ENCODE measurements at regions not wholly inside any gene's neighbourhood (a gene's known extent, or its start where the extent isn't known, plus 50 kb on each side); places are given as distances from the start of the nearest gene placed in this dataset.

DNA sequence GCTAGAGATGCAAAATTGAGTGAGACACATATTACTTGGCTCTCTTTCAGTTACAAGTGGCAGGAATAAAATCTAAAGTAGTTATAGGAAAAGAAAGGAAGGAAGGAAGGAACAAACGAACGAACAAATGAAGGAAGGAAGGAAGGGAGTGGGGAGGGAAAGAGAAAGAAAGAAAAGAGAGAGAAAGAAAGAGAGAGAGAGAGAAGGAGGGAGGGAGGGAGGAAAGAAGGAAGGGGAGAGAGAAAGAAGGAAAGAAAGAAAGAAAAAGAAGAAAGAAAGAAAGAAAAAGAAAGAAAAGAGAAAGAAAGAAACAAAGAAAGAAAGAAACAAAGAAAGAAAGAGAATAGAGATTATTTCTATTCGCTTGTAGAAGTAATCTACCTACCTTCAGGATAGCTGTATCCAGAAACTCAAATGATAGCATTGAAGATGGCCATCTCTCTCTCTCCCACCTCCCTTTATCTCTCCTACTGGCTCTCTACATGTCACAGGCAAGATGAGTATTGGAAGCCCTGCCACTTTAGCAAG lies 229.7 kb upstream of the TLE3 start:
- no peak overlapping the region for H3K27ac ChIP-seq
- H3K4me3 ChIP-seq = no peak overlapping the region
- no peak for DNase-seq
- H3K27me3 ChIP-seq = no peaks in the 10 kb centered on the region
- TF ChIP-seq, protein P1, sequence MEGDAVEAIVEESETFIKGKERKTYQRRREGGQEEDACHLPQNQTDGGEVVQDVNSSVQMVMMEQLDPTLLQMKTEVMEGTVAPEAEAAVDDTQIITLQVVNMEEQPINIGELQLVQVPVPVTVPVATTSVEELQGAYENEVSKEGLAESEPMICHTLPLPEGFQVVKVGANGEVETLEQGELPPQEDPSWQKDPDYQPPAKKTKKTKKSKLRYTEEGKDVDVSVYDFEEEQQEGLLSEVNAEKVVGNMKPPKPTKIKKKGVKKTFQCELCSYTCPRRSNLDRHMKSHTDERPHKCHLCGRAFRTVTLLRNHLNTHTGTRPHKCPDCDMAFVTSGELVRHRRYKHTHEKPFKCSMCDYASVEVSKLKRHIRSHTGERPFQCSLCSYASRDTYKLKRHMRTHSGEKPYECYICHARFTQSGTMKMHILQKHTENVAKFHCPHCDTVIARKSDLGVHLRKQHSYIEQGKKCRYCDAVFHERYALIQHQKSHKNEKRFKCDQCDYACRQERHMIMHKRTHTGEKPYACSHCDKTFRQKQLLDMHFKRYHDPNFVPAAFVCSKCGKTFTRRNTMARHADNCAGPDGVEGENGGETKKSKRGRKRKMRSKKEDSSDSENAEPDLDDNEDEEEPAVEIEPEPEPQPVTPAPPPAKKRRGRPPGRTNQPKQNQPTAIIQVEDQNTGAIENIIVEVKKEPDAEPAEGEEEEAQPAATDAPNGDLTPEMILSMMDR (IDR thresholded peaks at IDR 0.05) = no peak
- no peak for TF ChIP-seq POLR2A (IDR thresholded peaks at IDR 0.05)
- WGBS, 2 donors = 78 to 90% methylated on average over 3 of the region's 3 CpGs
- no peaks in the 10 kb centered on the region for H3K9me3 ChIP-seq
- no peaks in the 10 kb centered on the region for H3K36me3 ChIP-seq (ENCODE audit: low read depth, missing control alignments)
- intact Hi-C loops (cut with DNase I; ENCODE audit: low total_unique reads) = loop anchor here (10.0 kb wide), 1 partner anchor 63 kb away; no protein-coding TSS in a partner anchor
- peaks cover 6% of the 10 kb centered on the region for H3K4me1 ChIP-seq

DNA sequence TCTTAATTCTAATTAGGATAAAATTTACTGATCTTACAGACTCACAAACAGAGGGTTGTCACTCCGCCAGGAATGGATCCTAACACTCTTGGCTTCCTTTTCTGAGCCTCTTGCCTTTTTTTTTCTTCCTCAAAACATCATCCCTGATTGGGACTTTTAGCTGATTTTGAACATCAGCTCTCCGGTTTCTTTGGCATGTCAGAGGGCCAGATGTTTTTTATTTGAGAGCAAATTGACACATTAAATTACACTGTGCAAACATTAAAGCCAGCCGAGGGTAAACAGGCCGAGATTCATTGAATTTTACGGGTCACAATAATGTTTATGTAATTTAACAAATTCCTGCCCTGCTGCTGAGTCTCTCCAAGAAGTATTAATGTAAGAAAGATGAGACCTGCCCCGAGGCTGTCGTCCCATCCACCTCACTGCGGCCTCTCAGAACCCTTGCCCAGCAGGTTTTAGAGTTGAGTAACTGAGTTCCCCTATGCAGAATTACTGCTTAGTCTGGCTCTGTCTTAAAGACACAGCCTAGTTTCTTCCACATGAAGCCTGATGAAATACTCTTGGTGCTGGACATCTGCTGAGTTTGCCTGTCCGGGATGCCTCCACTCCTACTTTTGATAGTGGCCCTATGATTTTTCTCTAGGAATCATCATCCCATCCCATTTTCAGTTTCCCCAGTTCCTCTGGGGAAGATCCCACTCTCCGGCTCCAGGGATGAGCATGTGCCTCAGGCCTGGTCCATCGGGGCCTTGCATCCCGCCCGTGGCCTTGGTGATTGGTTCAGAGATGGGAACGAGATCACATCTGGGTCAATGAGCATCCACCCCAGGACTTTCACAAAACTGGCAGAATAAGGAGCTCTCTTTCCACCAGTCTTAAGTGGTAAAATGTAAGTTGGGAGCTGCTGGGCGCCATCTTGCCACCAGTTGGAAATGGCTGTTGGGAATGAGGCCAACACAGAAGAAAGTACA lies 226.6 kb upstream of the TLE3 start:
- no peaks in the 10 kb centered on the region for H3K36me3 ChIP-seq (ENCODE audit: low read depth, missing control alignments)
- TF ChIP-seq, protein P1 (IDR thresholded peaks at IDR 0.05) = no peak
- no peak for TF ChIP-seq POLR2A (IDR thresholded peaks at IDR 0.05)
- intact Hi-C loops (cut with DNase I; ENCODE audit: low total_unique reads) = loop anchor here (10.0 kb wide), 1 partner anchor 59 kb away; no protein-coding TSS in a partner anchor
- DNase-seq = peak; percentile 37
- WGBS, 2 donors = 74 to 79% methylated on average over 14 to 15 of the region's 15 CpGs
- peaks cover 11% of the 10 kb centered on the region for H3K4me1 ChIP-seq
- no peaks in the 10 kb centered on the region for H3K9me3 ChIP-seq
- no peaks in the 10 kb centered on the region for H3K27me3 ChIP-seq
- H3K27ac ChIP-seq = no peak overlapping the region
- no peak overlapping the region for H3K4me3 ChIP-seq

DNA sequence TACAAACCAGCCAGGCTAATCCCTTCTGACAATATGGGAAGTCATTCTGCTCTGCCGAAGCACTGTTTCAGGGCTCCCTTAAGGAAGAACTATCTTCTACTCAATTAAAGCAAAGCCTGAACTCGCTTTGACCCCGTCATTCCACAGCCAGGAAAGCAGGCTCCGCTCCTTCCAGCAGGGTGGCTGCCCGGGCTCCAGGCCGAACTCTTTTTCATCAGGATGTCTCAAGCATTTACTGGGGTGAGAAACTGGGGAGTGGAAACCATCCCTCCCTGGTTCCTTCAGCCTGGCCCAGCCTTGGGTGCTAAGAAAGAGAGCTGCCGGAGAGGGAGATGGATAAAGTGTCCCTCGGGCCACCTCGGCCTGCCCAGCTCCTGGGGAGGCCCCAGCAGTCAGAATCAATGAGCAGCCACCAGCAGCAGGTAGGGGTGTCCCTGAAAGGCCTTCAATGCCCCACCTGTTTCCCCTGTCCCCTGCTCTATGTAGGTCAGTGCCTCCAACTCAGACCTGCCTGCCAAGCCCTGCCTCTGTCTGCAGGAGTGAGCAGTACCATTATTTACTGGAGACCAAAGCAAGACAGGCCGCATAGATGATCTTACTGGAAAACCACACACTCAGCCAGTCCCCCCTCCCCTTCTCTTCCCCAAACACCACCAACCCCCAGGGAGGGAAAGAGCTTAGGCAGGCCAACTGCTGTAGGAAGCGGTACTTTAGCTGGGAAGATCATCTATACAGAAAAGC lies 225.6 kb upstream of the TLE3 start:
- no peaks in the 10 kb centered on the region for H3K36me3 ChIP-seq (ENCODE audit: low read depth, missing control alignments)
- H3K9me3 ChIP-seq = no peaks in the 10 kb centered on the region
- intact Hi-C loops (cut with DNase I; ENCODE audit: low total_unique reads) = loop anchor here (10.0 kb wide), 1 partner anchor 58 kb away; no protein-coding TSS in a partner anchor
- no peak overlapping the region for H3K27ac ChIP-seq
- WGBS, 2 donors = 56 to 62% methylated on average over 11 of the region's 11 CpGs
- TF ChIP-seq POLR2A (IDR thresholded peaks at IDR 0.05) = no peak
- TF ChIP-seq, protein P1 (IDR thresholded peaks at IDR 0.05) = no peak
- peak; percentile 64 for DNase-seq
- no peak overlapping the region for H3K4me3 ChIP-seq
- H3K27me3 ChIP-seq = no peaks in the 10 kb centered on the region
- peaks cover 11% of the 10 kb centered on the region for H3K4me1 ChIP-seq

DNA sequence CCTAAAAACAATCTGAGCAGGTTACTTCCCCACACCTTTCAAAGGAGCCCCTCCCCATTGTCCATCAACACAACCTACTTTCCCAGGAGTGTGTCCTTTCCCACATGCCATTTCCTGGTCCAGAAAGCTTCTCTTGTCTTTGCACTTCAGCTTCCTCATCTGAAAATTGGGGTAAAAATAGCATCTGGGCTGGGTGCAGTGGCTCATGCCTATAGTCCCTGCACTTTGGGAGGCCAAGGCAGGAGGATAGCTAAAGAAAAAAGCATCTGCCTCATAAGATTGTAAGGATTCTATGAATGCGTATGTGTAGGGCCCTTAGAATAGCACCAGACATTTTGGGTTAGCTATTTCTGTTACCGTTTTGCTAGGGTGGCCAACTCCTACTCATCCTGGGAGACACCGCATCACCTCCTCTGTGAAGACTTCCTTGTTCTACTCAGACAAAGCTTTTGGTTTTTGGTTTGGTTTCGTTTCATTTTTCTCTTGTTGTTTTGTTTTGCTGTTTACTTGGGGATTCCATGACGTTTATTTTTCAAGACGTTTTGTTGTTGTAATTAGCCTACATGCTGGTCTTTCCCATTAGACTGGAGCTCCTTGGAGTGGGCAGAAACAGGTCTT lies 224.4 kb upstream of the TLE3 start:
- Histone ChIP-seq H3K4me1 (peaks cover 11% of the 10 kb centered on the region), H3K27me3 (no peaks in the 10 kb centered on the region), H3K9me3 (no peaks in the 10 kb centered on the region), H3K36me3 (ENCODE audit: low read depth, missing control alignments) (no peaks in the 10 kb centered on the region), H3K27ac (no peak overlapping the region), H3K4me3 (no peak overlapping the region)
- intact Hi-C loops (cut with DNase I; ENCODE audit: low total_unique reads) = loop anchor here (10.0 kb wide), 1 partner anchor 57 kb away; no protein-coding TSS in a partner anchor
- no peak for DNase-seq
- no peak for TF ChIP-seq POLR2A (IDR thresholded peaks at IDR 0.05)
- TF ChIP-seq, protein P1 (IDR thresholded peaks at IDR 0.05) = no peak
- WGBS, 2 donors = 81 to 83% methylated on average over 6 of the region's 6 CpGs
